ENCODE measurements at regions not wholly inside any gene's neighbourhood (a gene's known extent, or its start where the extent isn't known, plus 50 kb on each side); places are given as distances from the start of the nearest gene placed in this dataset.

DNA sequence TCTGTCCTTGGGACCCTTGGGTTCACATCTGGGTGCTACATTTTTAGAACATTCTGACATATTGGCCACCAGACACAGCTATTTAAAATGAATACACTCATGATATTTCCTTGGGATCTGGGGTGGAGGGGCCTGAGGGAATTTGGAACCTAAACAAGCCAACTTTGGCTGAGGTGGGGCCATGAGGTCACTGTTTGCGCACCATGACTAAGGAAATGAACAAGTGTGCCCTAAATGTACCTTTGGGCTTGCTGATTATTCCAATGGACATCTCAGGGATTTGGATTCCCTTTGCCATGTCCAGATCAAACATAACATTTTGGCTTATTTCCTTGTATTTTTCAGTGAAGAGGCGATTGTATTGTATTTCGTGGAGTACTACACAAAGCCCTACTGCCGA is 80.5 kb upstream of the SEC11C start:
- DNase-seq = no peak

DNA sequence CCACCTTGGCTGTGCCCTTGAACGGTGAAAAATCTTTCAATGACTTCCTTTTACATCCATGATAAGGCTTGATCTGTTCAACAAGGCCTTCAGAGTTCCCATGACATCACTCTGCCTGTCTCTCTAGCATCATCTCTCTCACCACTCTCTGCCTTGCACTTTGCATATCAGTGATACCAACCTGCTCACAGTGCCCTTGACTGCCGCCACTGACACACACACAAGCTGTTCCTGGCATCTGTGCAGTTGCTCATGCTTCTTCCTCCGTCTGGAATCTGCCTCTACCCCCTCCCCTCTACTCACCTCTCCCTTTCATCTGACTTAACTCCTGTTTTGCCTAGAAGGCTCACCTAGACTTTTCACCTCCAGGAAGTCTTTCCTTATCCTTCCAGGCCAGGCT is 79.1 kb upstream of the SEC11C start:
- DNase-seq = no peak

DNA sequence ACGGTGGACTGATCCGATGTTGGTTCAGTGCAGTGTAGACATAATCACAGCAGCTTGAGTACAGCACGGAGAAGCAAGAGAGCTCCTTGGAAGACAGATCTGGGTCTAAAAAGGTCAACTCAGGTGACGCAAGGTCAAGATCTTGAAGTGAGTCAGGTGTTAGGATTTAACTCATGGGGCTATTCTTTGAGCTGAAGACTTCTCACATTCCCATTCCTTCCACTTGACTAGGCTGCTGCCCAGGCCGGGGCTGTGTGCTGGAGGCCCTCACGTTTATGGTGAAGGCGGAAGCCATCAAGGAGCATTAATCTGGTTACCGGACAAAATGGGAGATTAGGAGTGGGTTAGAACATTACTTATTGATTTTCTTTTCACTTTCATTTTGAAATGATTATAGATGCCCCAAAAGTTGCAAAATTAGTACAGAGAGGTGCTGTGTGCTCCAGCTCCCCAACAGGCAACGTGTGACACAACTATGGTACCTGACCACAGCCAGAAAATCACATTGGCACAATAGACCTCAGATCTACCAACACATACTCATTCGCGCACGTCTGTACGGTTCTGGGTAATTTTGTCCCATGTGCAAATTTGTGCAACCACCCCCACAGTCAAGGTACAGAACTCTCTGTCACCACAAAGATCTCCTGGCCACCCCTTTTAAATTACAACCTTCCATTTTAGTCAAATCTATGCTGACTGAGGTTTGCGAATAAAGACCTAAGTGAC is 77.6 kb upstream of the SEC11C start:
- DNase-seq = no peak

DNA sequence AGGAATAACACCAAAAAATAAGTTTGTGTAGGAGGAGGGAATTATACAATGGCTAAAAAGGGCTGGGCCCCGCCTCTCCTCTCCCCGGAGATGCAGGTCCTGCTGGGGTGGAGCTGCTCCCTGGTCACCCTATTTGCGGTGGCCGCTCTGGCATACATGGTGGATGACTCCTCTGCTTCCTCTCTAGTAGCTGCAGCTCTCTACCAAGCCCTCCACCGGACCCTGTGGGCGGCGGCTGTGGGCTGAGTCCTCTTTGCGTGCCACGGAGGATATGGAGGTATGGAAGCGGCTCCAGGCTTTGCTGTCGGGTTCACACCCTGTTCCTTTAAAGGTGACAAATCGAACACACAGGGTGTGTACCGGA is 77.1 kb upstream of the SEC11C start:
- no peak for DNase-seq

DNA sequence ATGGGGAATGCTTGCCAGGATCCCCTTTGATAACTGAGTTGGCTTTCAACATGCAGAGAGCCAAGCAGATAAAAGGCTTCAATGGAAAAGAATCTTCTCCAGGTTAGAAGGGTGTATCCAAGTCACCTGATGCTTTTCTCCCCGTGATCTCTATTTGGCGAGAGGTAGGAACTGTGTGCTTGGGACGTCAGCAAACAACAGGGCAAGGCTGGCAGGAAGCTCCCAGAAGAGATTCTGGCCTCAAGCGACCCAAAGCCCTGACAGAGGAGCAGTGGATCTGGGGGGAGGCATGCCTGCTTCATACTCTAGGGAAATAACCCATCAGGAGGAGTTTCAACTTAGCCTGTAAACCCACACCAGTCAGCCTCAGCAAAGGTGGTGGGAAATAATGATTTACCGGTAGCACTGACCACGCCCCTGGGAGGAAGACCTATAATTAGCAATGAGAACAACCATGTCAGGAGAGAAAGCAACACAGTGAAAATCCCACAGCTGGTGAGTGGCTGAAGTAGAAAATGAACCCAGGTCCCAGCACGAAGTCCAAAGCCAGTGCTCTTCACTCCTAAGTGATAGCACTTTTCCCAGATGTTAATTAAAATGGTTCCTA is 76.3 kb upstream of the SEC11C start:
- DNase-seq = no peak

DNA sequence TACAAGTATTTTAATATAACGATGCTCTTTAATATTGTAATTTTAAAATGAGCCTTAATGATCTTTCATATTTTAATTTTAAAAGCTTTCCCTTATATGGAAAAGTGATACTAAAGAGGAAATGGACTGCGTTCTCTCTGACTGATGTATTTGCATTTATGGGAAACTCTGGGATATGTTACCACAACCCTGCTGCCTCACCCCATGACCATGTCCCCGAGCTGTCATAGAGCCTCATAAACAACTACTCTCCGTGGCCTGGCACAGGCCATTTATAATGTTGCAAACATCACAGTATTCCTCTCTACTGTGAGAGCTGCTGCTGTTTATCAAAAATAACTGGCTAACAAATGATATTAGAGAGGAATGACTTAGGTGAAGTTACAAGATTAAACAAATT is 75.8 kb upstream of the SEC11C start:
- DNase-seq = no peak

DNA sequence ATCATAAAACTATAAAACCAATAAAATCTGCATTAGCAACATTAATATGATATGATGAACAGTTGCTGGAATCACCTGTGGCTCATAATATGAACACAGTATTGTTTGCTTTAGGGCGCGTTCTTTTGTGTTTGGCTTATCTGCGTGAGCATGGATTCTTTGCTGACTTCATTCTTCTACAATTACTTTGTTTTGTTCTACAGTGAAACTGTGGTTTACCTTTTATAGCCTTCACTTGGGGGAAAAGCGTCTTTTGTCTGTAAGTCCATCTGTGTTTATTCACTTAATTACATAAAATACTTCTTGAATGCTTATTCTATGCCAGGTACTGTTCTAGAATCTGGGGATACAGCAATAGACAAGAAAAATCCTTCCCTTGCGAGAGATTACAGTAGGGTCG is 74.0 kb upstream of the SEC11C start:
- no peak for DNase-seq

DNA sequence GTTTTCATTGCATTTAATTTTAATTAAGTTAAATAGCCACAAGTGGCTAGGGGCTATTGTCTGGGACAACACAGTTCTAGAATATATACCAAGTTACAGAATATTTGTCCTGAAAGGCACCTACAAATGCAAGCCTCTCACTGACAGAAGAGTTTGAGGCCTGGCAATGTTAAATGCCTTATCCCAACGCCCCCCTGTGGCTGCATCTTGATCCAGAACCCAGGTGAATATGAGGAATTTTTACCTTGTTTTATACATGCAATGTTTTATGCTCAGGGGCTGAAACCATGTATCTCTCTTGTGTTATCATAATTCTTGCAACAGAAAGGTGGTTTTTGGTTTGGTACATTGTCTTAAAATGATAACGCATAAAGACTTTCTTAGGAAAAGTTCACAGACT is 71.8 kb upstream of the SEC11C start:
- DNase-seq = no peak

DNA sequence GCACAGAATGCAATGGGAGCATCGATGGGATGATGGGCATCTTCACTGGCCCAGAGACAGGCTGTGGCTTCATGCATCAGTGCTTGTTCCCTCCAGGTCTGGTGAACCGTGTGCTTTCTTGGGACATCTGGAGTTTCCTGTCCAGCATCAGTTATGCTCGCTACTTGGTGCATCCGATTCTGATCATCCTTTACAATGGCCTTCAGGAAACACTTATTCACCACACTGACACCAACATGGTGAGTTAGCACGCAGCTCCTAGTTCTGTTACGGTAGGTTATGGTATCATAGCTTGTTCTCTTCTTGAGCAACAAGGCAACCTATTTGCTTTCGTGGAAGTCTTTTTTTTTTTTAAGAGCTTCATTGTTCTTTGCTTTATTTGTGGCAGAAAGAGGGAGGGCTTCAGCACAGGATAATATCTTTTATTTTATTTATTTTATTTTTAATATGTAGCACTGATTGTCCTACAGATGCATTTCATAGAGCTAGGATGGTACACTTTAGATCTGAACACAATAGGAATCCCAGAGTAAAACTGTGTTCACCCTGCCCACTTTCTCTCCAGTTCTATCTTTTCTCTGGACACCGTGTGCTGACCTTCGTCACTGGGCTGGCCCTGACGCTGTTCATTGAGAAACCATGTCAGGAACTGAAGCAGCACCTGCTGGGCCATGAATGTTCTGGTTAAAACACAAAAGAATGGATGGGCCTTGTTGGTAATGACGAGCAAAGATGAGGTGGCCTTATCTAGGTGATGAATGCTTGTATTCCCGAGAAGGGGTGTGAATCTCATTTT is 71.2 kb upstream of the SEC11C start:
- no peak for DNase-seq

DNA sequence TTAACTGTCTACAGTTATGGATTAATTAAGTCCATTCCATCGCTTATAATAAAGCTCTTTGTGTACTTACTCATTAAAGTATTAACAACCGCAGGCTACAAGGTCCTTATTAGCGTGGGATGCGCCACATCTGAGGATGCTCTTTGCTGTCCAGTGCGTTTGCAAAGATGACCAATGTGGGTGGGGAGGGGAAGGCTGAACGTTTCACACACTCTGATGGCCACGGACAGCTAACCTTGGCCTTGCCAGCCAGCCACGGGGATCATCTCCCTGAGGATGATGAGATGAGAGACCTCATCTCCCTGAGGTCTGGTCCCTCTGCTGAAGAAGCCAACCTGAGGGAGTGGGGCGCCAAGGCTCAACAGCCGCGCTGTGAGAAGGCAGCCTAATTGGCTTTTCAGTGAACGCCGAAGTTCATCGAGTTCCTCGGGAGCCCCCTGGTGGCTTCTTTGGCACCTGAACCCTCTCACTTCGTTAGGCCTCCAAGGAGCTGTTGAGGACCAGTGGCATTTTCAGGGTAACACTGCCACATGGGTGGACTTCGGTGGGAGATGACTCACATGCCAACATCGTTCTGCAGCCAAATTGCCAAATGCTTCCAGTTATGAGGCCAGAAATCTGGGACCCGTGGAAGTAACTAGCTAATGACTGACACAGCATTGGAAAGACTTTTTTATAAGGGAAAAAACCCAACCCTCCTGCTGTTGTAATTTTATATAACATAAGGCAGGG is 69.3 kb upstream of the SEC11C start:
- DNase-seq = no peak

DNA sequence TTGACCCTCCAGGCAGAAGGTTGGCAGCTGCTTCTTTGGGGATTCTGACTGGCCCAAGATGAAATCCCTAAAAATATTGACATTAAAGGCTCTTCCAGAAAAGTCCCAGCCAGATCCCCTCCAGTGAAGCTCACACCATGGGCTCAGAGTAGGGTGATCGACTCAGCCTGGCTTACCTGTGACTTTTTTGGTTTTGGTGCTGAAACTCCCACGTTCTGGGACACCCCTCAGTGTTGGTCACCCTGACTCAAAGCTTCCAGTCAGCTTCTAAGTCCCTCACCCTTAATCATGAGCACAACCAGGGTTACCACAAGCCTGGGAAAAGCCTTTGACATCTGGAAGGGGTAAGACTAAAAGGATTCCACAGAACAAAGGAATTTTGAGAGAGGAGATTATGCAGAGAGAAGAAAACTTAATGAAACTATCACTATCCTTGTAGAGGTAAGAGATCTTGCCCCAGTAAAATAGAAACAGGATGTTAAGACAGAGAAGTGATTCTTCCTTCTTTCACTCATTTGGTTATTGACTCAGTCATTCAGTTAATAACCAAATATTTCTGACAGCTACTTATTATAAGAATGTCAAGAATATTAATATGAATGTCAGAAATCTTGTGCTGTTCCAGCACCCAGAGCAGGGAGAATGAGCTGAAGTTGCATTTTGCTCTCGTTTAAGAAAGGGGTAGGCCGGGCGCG is 66.8 kb upstream of the SEC11C start:
- DNase-seq = no peak

DNA sequence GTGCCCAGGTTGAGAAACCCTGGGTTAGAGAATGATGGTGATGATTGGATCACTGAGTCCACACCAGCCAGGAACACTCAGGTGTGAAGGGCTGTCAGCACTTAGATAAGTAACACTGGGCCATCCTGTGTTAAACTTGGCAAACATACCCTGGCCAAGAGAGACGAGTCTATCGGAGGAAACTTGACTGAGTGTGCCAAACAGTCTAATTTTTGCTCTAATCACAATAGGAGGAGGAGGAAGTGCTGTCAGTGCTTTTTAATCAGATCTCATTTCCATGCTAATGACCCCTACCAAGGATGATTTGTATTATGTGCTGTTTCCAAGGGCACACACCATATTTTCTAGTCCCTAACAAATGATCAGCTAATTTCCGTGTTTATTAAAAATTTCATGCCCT is 63.8 kb upstream of the SEC11C start:
- no peak for DNase-seq

DNA sequence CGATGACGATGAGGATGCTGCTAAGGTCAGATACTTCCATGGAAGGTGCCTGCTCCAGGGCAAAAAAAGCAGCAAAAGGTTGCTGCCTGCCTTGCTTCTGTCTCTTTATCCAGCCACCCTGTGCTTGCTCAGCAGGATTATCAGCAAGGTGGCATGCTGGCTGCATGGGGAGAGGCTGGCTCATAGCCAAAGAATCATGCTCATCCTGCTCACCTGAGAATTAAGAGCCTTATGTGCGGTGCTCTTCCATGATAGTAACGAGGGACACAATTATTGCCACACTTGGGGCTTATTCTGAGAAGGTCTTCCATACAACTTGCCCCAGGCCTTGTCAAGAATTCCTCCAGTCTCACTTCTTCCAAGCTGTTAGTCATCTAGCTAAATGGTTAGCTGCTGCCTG is 60.4 kb upstream of the SEC11C start:
- DNase-seq = peak; percentile 55

DNA sequence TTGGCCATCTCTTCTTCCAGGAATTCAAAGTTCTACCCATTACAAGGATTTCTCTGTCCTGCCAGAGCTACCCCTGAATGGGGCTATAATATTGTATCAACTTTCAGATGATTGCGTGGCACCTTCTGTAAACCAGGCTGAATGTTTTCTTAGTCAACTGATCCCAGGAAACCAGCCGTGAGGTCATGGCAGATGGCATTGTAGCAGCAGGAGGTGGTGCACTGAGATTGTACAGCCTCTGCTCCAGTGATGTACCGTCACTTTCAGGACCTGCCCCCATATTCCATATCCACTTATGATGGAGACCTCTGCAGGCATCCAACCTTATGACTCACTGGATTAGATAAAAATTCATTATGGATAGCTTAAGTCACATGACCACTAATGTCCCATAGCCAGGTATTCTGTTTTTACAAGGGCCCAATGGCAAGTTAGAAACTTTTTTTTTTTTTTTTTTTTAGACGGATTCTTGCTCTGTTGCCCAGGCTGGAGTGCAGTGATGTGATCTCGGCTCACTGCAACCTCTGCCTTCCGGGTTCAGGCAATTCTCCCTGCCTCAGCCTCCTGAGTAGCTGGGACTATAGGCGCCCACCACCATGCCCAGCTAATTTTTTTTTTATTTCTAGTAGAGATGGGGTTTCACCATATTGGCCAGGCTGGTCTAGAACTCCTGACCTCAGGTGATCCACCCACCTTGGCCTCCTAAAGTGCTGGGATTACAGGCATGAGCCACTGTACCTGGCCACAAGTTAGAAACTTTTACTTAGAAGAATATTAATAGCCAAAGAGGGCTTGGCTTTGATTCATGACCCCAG is 59.8 kb upstream of the SEC11C start:
- DNase-seq = peak; percentile 85

DNA sequence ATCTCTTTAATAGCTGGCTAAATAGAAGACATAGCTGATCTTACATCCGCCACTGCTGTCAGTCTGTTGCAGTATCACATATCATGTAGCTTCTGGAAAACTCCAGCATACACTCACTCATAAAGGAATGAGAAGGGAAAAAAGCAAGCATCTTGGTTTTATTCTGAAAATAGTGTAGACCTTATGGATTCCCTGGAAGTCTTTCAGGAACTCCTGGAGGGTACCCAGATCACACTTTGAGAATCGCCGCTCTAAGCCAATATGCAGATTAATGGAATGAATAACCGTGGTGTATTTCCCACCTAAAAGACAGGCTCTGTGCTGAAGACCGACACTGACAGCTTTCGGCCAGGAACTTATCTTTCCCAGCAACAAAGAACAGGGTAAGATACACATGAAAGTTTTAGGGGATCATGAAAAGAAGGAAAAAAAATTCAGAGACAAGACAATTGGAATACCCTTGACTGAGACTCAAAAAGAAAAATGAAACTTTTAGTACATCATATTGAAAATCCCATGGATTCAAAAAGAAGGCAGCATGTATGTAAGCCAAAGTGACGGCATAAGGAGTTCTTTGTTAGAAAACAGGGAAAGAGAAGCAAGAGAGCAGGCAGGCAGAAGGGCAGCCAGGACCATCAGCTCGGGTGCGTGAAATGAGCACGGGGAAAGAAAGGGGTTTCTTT is 56.4 kb upstream of the SEC11C start:
- no peak for DNase-seq

DNA sequence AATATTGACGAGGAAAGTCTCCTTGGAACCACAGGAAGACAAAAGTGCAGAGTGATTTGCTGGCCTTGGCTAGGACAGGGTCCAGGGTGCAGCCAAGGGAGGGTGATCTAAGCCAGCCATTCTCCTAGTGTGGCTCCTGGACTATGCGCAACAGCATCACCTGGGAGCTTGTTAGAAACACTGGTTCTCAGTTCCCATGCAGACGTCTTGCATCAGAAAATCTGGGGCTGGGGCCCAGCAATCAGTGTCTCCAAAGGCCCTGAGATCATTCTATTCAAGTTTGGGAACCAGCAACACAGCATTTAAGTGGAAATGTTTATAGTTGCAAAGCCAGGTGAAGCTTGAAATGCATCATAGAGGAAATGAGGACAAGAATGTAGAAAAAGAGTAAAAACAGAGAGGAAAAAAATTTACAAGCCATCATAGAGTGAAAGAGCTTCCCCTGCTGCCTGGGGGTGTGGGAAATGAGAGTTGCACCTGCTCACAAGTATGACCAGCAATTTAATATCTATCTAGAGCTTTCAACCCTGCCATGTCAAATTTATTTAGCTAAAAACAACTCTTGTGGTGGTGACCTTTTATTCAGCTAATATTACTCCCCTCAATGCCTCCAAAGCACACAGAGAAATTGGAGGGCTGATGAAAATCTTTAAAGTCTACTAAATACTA is 54.4 kb upstream of the SEC11C start:
- DNase-seq = peak; percentile 28

DNA sequence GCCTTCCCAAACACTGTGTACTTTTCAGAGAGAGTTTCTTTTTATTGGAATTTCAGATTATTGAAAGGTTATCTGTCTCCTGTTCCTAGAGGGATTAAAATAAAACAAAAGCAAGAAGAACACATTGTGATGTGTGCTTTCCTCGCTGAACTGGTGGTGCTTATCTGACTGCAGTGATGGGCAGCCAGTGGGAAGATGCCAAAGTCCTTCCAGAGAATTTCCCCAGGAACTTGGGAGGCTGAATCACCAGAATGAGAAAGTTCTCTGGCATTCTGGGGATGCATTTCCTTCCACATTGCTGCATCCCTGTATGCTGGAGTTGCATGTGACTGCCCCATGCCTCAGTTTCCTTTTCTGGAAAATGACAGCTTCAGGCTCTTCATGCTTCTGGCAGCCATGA is 53.9 kb upstream of the SEC11C start:
- DNase-seq = no peak

DNA sequence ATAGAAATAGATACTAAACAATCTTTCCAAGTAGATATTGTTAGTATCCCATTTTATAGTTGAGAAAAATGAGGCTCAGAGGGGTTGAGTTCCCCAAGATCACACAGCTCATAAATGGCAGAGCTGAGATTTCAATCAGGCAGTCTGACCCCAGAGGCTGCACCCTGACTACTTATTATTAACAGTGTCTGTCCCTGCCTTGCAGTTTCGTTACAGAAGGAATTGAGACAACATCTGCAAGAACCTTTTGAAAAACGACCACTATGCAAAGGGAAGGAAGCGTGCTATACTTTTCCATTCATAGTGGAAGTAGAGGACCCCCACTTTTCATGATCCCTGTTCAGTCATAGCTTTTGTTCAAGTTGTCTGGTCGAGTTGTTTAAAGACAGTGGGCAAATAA is 53.2 kb upstream of the SEC11C start:
- no peak for DNase-seq

DNA sequence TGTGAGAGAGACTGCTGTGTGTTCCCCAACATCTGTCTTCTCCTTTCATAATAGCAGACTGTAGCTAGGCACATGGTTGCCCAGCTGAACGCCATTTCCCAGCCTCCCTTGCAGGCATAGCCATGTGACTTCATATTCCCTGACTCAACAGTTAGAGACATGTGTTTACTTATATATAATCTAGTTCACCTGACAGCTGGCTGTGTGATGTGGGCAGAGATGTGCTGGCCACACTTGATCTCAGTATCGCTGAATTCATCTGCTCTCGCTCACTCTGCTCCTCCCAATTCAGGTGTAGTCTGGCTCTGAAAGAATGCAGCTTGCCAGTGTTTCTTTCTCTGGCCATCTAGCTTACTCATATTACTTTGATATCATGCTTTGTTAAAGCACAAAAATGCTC is 52.3 kb upstream of the SEC11C start:
- DNase-seq = peak; percentile 47
